Tibial artery (tissue), 4 donors: ENCODE measurements at regions not wholly inside any gene's neighbourhood (a gene's known extent, or its start where the extent isn't known, plus 50 kb on each side); places are given as distances from the start of the nearest gene placed in this dataset.

ENCODE experiments used
- DNase-seq, 2 donors: peaks; one replicate each; pipeline ENCODE4 v3.0.0-alpha.2; 2019
- H3K27ac ChIP-seq, 2 donors: fragments of 200-600 bp; sonication (generic) in 1 of 2; 1 replicate in 1 of 2; 2 replicates in 1 of 2; pipeline ENCODE4 v1.5.1; 2018 to 2019; ENCODE audit warnings: mild to moderate bottlenecking in 1 of 2
- H3K27me3 ChIP-seq, 2 donors: fragments of 200-600 bp; sonication (generic) in 1 of 2; one replicate each; pipeline versions ENCODE4 v1.5.1 to v1.6.0; 2016 to 2019
- H3K36me3 ChIP-seq, 3 donors: fragments of 200-600 bp; sonication (generic) in 2 of 3; one replicate each; pipeline ENCODE4 v1.5.1; 2016 to 2019; ENCODE audit warnings: mild to moderate bottlenecking in 2 of 3
- H3K4me1 ChIP-seq, 4 donors: fragments of 200-600 bp; sonication (generic) in 2 of 4; 1 replicate in 3 of 4; 2 replicates in 1 of 4; pipeline ENCODE4 v1.5.1; 2016 to 2019
- H3K4me3 ChIP-seq, 2 donors: fragments of 200-600 bp; sonication (generic) in 1 of 2; 1 replicate in 1 of 2; 2 replicates in 1 of 2; pipeline ENCODE4 v1.5.1; 2018 to 2019; ENCODE audit warnings: mild to moderate bottlenecking in 2 of 2
- H3K9me3 ChIP-seq, 3 donors: fragments of 200-600 bp; sonication (generic) in 1 of 3; one replicate each; pipeline ENCODE4 v1.5.1; 2016 to 2019
- intact Hi-C: fragments of 100-400 bp; cut with DNase I; formaldehyde crosslinking; loops from one replicate; pipeline ENCODE4 v1.15.0; 2023; ENCODE audit warnings: low total_unique reads
- TF ChIP-seq, protein P1 (sequence below), 2 experiments: fragments of 200-600 bp in 1 of 2; fragments of 450-650 bp in 1 of 2; IDR thresholded peaks; one replicate each; pipeline ENCODE4 v1.5.1; 2017 to 2019; ENCODE audit warnings: antibody characterized with exemption in 2 of 2, mild to moderate bottlenecking in 1 of 2, moderate library complexity in 1 of 2

DNA sequence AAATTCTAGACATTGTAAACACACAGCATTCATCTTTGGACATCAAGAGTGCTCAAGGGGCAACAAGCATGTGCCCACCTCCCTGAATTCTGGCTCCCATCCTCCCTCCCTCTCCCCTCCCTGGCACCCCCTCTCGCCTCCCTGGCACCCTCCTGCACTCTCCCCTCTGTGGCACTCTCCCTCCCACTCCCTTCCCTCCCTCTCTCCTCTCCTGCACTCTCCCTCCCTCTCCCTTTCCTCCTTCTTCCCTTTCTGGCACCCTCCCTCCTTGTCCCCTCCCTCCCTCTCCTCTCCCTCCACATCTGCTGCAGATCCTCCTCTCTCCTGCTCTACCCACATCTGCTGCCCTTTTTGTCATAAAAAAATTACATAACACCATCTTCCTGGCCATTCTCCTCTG is 113.0 kb upstream of the SLC22A23 start:
- no peaks in the 10 kb centered on the region for H3K9me3 ChIP-seq
- H3K4me1 ChIP-seq, result peaks cover 0 to 46% (median 26%) of the 10 kb centered on the region in 4 donors
- intact Hi-C loops, result no loop called here
- DNase-seq, result no peak
- H3K27me3 ChIP-seq, result no peaks in the 10 kb centered on the region
- no peaks in the 10 kb centered on the region for H3K36me3 ChIP-seq
- no peak overlapping the region for H3K4me3 ChIP-seq
- TF ChIP-seq, protein P1, sequence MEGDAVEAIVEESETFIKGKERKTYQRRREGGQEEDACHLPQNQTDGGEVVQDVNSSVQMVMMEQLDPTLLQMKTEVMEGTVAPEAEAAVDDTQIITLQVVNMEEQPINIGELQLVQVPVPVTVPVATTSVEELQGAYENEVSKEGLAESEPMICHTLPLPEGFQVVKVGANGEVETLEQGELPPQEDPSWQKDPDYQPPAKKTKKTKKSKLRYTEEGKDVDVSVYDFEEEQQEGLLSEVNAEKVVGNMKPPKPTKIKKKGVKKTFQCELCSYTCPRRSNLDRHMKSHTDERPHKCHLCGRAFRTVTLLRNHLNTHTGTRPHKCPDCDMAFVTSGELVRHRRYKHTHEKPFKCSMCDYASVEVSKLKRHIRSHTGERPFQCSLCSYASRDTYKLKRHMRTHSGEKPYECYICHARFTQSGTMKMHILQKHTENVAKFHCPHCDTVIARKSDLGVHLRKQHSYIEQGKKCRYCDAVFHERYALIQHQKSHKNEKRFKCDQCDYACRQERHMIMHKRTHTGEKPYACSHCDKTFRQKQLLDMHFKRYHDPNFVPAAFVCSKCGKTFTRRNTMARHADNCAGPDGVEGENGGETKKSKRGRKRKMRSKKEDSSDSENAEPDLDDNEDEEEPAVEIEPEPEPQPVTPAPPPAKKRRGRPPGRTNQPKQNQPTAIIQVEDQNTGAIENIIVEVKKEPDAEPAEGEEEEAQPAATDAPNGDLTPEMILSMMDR (IDR thresholded peaks at IDR 0.05), result no peak
- H3K27ac ChIP-seq, result peak overlapping the region in 1 of 2 donors; percentile 64

DNA sequence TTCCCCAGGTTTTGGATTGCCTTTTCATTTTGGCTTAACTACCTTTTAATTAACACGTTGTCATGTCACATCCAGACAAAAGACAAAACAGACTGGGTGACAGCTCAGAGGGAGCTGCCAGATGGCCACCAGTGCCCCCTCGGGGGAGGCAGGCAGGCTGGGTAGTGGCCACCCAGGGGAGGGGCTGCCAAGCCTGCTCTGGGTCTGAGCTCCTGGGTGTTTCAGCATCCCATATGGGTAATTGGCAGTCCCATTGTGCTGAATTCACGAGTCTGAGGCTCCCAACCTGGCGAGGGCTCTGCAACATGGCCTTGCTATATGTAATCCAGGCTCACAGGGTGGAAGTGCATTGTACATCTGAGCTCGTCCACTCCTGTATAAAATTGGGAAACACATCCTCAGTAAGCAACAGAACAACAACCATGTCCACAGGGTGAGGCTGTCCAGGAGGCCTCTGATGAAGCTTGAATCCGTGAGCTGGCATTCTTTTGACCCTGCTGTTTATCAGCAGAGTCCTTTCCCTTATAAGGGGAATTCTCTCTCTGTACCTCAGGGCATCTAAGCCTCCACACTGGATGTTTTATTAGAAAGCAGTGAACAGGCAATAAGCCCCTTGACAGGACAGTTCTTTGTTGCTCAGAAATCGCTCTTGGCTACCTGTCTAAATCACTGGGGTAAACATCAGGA is 111.7 kb upstream of the SLC22A23 start:
- no peak overlapping the region for H3K4me3 ChIP-seq
- no peaks in the 10 kb centered on the region for H3K36me3 ChIP-seq
- DNase-seq, result no peak
- H3K27ac ChIP-seq, result peak overlapping the region in 1 of 2 donors; percentile 24
- intact Hi-C loops, result no loop called here
- TF ChIP-seq, protein P1 (IDR thresholded peaks at IDR 0.05), result no peak
- peaks cover 0 to 46% (median 26%) of the 10 kb centered on the region in 4 donors for H3K4me1 ChIP-seq
- H3K27me3 ChIP-seq, result no peaks in the 10 kb centered on the region
- no peaks in the 10 kb centered on the region for H3K9me3 ChIP-seq

DNA sequence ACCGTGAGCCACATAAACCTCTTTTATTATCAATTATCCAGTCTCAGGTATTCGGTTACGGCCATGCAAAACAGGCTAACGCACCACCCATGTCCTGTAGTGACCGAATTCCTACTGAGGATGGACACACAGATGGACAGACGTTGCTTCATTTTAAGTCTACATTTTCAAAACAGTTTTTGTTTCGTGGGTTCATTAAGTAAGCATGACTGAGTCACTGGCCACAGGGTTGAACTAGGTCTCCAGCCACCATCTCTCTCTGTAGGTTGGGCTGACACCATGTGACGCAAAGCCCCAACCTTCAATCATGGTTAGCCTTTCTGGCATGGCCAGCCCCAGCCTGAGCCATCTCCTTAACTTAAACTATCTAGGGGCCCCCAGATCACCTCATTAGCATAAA is 110.0 kb upstream of the SLC22A23 start:
- TF ChIP-seq, protein P1 (IDR thresholded peaks at IDR 0.05), result no peak
- peaks cover 0 to 41% (median 20%) of the 10 kb centered on the region in 4 donors for H3K4me1 ChIP-seq
- intact Hi-C loops, result no loop called here
- no peak for DNase-seq
- no peak overlapping the region for H3K27ac ChIP-seq
- no peak overlapping the region for H3K4me3 ChIP-seq
- no peaks in the 10 kb centered on the region for H3K36me3 ChIP-seq
- H3K27me3 ChIP-seq, result no peaks in the 10 kb centered on the region
- no peaks in the 10 kb centered on the region for H3K9me3 ChIP-seq

DNA sequence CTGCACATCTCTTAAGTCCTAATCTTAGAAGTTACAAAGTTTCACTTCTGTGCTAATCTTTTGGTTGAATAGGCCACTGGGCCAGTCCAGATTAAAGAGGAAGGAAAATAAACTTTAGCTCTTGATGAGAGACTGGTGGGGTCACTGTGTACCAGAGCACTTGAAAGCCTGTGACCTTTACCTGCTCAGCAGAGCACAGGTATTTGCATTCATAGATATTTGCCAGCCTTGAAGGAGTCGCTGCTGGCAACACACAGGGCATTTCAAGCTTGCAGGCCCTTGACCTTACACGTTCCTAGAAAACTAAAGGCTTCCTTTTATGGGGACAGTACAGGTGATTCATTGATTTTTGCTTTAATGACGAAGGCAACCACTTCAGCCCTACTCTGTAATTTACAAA is 108.4 kb upstream of the SLC22A23 start:
- TF ChIP-seq, protein P1 (IDR thresholded peaks at IDR 0.05), result no peak
- no peak overlapping the region for H3K27ac ChIP-seq
- H3K27me3 ChIP-seq, result no peaks in the 10 kb centered on the region
- DNase-seq, result no peak
- no peak overlapping the region for H3K4me3 ChIP-seq
- H3K36me3 ChIP-seq, result no peaks in the 10 kb centered on the region
- H3K9me3 ChIP-seq, result no peaks in the 10 kb centered on the region
- H3K4me1 ChIP-seq, result peaks cover 0 to 41% (median 9%) of the 10 kb centered on the region in 4 donors
- intact Hi-C loops, result no loop called here

DNA sequence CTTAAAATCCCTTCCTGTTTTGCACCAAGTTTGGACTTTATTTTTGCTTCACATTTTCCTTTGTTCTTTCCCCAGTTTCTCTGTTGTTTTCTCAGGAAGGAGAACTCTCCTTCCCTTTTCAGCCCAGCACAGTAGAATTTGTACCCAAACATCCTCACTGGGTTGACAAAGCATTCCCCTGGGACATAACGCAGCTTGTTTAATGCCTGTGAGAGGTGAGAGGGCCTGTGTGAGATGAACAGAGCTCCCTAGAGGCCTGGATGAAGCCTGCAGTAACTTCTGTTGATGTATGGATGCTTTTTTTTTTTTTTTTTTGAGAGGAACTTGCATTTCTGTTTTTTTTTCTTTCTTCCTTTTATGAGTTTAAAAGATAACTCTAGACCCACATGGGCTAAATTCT is 104.9 kb upstream of the SLC22A23 start:
- H3K9me3 ChIP-seq, result no peaks in the 10 kb centered on the region
- H3K27ac ChIP-seq, result peak overlapping the region; percentile 47 to 59
- no peak for DNase-seq

More for the DNA sequence above, 104.9 kb upstream of the SLC22A23 start:
- TF ChIP-seq, protein P1 (IDR thresholded peaks at IDR 0.05), result no peak
- Histone ChIP-seq H3K27me3 (no peaks in the 10 kb centered on the region), H3K36me3 (no peaks in the 10 kb centered on the region), H3K4me1 (peaks cover 0 to 23% (median 5%) of the 10 kb centered on the region in 4 donors), H3K4me3 (no peak overlapping the region)
- intact Hi-C loops, result no loop called here
